ENCODE measurements at regions not wholly inside any gene's neighbourhood (a gene's known extent, or its start where the extent isn't known, plus 50 kb on each side); places are given as distances from the start of the nearest gene placed in this dataset.
A peak's percentile ranks its signal among the peaks of the same experiment; 100 is the strongest.
"Not testable (repeated sequence)": the region's sequence is repeated elsewhere in the genome, so short reads cannot be mapped to it uniquely, and the experiment has no call there.

- DNase-seq (ENCODE audit: low spot score) = no peak
Measured at GRCh38 chr2:166643980-166644379, 149.9 kb upstream of the SCN7A start.

DNA sequence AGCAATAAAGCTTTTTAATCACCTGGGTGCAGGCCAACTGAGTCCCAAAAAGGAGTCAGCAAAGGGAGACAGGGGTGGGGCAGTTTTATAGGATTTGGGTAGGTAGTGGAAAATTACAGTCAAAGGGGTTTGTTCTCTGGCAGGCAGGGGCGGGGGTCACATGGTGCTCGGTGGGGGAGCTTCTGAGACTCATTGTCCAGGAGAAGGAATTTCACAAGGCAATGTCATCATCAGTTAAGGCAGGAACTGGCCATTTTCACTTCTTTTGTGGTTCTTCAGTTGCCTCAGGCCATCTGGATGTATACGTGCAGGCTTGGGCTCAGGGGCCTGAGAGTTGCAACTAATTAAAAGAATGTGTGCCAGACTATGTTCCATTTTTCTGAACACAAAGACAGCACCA, 147.5 kb upstream of the SCN7A start:
- not testable (repeated sequence) for DNase-seq (ENCODE audit: low spot score)

- no peak for DNase-seq (ENCODE audit: low spot score)
Measured at GRCh38 chr2:166637051-166637450, 143.0 kb upstream of the SCN7A start.

DNA sequence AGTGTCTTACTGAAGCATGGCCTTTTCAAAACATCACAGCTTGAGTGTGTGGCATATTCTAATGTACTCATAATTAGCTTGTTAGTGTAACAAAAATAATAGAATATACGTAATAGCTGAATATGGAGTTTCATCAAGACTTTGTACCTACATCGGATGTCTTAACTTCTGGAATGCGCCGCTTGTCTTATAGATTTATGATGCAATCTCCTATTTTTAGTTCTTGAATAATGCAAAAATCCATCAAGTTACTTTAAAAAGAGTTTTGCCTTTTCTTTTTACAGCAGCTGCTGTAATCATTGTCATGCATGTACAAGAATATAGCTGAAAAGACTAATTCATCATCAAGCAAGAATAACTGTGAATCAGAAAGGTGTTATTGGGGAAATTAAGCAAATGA, 140.7 kb upstream of the SCN7A start:
- no peak for DNase-seq (ENCODE audit: low spot score)

- peak; percentile 19 for DNase-seq (ENCODE audit: low spot score)
Measured at GRCh38 chr2:166632616-166633015, 138.6 kb upstream of the SCN7A start.

DNA sequence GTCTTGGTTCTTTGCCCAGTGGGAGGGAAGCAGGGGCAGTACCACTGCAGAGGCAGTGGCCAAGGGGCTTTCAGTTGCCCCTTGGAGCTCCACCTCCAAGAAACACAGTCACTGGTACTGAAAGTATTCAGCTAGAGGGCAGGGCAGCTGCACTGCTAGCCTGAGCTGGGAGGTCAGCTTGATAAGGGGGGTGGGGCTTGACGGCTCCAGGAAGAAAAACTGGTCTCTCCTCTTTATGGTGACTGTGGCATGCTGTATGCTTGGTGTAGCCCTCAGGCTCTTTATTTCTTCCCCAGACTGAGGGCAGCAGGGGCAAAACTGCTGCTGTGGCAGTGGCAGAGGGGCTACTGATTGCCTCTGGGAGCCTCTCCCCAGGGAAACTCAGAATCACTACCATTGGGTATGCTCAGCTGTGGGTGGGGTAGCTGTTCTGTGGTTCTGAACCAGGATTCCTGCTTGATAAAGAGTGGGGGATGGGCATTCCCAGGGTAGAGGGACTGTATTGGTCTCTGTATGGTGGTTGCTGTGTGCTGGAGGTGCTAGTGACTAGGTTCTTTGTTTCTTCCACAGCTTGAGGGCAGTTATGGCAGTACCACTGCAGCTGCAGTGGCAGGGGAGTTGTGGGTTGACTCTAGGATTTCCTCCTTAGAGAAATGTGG, 134.6 kb upstream of the SCN7A start:
- DNase-seq (ENCODE audit: low spot score) = no peak

GRCh38 chr2:166627893-166628292, 133.8 kb upstream of the SCN7A start:
- no peak for DNase-seq (ENCODE audit: low spot score)

DNA sequence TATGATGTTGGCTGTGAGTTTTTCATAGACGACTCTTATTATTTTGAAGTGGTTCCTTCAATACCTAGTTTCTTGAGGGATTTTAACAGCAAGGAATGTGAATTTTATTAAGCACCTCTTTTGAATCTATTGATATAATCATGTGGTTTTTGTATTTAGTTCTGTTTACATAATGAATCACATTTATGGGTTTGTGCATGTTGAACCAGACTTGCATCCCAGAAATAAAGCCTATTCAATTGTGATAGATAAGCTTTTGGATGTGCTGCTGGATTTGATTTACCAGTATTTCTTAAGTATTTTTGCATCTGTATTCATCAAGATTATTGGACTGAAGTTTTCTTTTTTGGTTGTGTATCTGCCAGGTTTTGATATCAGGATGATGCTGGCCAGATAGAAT, 131.6 kb upstream of the SCN7A start:
- no peak for DNase-seq (ENCODE audit: low spot score)

- no peak for DNase-seq (ENCODE audit: low spot score)
Measured at GRCh38 chr2:166614503-166614902, 120.5 kb upstream of the SCN7A start.

GRCh38 chr2:166614029-166614428, 120.0 kb upstream of the SCN7A start:
- no peak for DNase-seq (ENCODE audit: low spot score)

- DNase-seq (ENCODE audit: low spot score) = no peak
Measured at GRCh38 chr2:166613226-166613625, 119.2 kb upstream of the SCN7A start.

DNA sequence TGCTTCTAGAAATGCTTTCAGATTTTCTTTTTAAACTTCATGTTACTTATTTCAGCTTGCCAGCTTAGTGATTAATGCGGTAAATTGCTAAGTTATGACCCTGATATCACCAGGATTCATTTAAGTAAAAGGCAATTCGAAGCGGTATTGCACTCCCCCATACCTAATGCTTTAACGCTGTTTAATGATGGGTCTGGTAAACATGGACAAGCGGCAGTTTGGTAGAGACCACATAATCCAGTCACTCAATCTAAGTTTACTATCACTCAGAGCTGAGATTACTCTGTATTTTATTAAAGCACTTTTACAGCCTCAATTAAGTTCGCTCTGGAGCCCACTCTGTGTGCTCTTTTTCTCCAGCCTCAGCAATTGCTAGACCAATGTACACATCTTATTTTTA, 118.2 kb upstream of the SCN7A start:
- DNase-seq (ENCODE audit: low spot score) = no peak

- no peak for DNase-seq (ENCODE audit: low spot score)
Measured at GRCh38 chr2:166610913-166611305, 116.9 kb upstream of the SCN7A start.

DNA sequence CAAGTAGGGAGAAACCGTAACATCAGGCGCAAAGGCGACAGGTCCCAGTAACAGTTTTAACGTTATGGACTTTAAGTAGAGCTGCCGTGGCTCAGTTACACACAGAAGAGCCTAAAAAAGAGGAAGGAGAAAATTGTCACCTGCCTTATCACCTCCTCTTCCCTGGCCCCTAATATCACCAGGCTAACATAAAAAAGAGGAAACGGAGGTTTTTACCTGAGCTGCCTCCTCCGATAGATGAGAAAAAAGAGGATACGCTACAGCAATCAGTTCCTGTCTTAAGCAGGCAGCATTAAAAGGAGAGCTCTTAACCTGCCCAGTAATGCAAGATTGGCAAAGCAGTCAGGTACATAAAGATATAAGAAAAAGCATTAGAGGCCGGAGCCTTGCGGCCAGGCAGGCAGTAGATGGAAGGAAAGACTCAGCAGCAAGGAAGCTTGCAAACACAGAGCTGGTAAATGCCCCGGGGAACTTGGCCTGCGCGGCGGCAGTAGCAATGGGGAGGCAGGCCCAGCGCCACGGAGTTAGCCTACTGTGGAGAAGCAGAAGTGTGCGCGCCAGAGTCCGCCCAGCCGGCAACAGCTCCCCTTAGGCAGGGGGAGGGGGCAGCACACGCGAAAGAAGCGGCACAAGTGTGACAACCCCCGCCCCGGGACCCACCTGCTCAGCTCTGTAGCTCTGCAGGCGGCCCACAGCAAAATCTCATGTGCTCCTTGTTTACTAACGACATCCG, 116.3 kb upstream of the SCN7A start:
- peak; percentile 12 for DNase-seq (ENCODE audit: low spot score)

GRCh38 chr2:166609183-166609959, 115.3 kb upstream of the SCN7A start:
- DNase-seq (ENCODE audit: low spot score) = no peak

DNA sequence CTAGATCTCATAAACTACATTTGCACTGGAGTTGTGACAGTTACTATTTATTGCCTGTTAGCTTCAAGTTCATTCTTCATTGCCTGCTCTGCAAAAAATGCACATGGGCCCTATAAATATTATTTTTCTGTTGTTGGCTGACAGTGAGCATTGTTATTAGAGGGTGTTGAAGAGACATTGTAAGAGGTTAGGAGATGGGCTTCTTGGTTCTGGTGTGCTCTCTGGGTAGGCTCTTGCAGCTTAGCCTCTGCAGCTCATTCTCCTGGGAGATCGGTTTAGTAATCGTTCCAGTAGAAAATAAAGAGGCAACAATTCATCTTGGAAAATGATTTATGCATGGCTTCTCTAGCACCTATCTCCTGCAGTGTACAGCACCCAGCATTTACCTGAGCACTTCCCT, 113.8 kb upstream of the SCN7A start:
- no peak for DNase-seq (ENCODE audit: low spot score)

DNA sequence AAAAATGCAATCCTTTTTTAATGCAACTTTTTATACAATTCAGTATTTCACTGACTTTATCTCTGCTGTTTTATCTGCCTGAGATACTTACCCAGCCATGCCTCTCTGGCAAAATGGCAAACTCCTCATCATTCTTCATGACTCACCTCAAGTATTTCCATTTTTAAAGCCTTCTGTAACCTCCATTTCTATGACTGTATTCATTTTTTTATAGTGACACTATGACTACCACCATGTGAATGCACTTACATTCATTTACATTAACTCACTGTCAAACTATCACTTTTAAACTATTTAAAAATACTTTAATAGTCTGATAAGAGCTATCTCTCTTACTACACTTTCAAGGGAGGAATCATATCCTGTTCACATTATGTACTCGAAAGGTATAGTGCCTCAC, 99.4 kb upstream of the SCN7A start:
- no peak for DNase-seq (ENCODE audit: low spot score)

DNA sequence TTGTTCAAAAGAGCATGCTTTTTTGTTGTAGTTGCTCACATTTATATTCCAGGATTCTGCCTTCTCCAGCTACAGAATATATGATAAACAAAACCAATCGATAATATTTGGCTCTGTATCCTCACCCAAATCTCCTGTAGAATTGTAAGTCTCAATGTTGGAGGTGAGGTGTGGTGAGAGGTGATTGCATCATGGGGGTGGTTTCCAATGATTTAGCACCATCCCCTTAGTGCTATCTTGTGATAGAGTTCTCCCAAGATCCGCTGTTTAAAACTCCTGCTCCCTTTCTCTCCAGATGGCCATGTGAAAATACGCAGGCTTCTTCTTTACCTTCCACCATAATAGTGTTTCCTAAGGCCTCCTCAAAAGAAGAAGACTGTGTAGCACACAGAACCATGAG, 98.7 kb upstream of the SCN7A start:
- DNase-seq (ENCODE audit: low spot score) = no peak

DNA sequence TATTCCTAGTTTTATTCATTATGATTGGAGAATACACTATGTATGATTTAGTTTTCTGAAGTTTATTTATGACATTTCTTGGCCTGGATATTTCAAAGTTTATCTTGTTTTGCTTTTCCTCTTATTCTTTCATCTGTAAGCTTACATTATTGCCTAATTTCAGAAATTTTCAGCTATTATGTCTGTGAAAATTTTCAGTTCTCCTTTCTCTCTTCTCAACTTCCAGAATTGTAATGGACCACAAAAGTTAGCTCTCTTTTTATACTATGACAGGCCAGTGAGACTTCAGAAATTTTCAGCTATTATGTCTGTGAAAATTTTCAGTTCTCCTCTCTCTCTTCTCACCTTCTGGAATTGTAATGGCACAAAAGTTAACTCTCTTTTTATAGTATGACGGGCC, 97.2 kb upstream of the SCN7A start:
- no peak for DNase-seq (ENCODE audit: low spot score)

GRCh38 chr2:166573391-166573790, 79.3 kb upstream of the SCN7A start:
- no peak for DNase-seq (ENCODE audit: low spot score)

DNA sequence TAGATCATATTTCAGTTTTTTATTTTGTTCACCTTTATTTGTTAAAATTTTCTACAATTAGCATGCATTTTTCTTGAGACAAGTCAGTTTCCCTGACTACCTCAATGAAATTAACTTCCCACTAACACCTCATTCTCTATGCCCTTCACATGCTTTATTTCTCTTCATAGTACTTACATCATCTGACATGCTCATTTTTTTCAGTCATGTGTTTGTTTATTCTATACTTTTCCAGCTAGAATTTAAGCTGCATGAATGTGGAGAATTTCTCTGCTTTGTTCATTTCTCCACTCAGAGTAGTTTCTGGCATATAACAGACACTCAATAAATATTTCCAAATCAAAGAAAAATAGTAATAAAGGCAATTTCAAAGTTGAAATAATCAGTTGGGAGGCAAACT, 78.9 kb upstream of the SCN7A start:
- no peak for DNase-seq (ENCODE audit: low spot score)

GRCh38 chr2:166568409-166568808, 74.4 kb upstream of the SCN7A start:
- DNase-seq (ENCODE audit: low spot score) = peak; percentile 1

DNA sequence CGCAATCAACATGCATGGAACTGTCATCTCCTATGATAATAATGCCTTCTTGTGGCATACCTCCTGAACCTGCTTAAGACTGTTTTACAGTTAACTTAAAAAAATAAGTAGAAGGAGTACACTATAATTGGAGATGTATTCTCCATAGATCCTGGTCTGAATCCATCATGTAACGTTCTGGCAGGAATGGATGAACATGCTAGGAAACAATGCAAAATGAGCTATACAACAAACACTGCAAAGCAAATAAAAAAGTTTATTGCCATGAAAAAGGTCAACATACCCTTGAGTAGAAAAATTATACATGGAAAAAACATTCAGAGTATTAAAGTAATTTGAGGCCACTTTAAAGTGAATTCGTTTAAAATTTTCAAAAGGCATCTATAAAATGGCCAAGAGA, 71.5 kb upstream of the SCN7A start:
- no peak for DNase-seq (ENCODE audit: low spot score)

Measured in umbilical cord (tissue), 1 donor.